EH (cell line): ENCODE measurements at regions not wholly inside any gene's neighbourhood (a gene's known extent, or its start where the extent isn't known, plus 50 kb on each side); places are given as distances from the start of the nearest gene placed in this dataset.

Source experiments
- DNase-seq: peaks from one replicate; pipeline ENCODE4 v3.0.0-alpha.2; 2015; ENCODE audit warnings: low read depth

GRCh38 chr17:77394540-77395295, 253.9 kb downstream of the SEC14L1 start:
- DNase-seq = no peak

- no peak for DNase-seq
These were observed 254.8 kb downstream of the SEC14L1 start for GRCh38 chr17:77395501-77396048.

- DNase-seq = peak; percentile 43
These were observed 255.8 kb downstream of the SEC14L1 start for GRCh38 chr17:77396610-77397009.

- DNase-seq = no peak
These were observed 257.5 kb downstream of the SEC14L1 start for GRCh38 chr17:77398274-77398673.

GRCh38 chr17:77399319-77399957, 258.7 kb downstream of the SEC14L1 start:
- DNase-seq = no peak

GRCh38 chr17:77400445-77400870, 259.7 kb downstream of the SEC14L1 start:
- no peak for DNase-seq

GRCh38 chr17:77402159-77402731, 261.5 kb downstream of the SEC14L1 start:
- DNase-seq = no peak

GRCh38 chr17:77403854-77404253, 263.1 kb downstream of the SEC14L1 start:
- DNase-seq = no peak

GRCh38 chr17:77404812-77405581, 264.2 kb downstream of the SEC14L1 start:
- peak; percentile 90 for DNase-seq

GRCh38 chr17:77405867-77406732, 265.3 kb downstream of the SEC14L1 start:
- no peak for DNase-seq

GRCh38 chr17:77407321-77408277, 266.8 kb downstream of the SEC14L1 start:
- DNase-seq = no peak

- no peak for DNase-seq
These were observed 267.5 kb downstream of the SEC14L1 start for GRCh38 chr17:77408284-77408683.

GRCh38 chr17:77409282-77410161, 268.8 kb downstream of the SEC14L1 start:
- peak; percentile 87 for DNase-seq

GRCh38 chr17:77410470-77410869, 269.7 kb downstream of the SEC14L1 start:
- peak; percentile 46 for DNase-seq

GRCh38 chr17:77414811-77415400, 274.1 kb downstream of the SEC14L1 start:
- DNase-seq = no peak

- DNase-seq = no peak
These were observed 275.4 kb downstream of the SEC14L1 start for GRCh38 chr17:77416105-77416713.

- DNase-seq = no peak
These were observed 276.8 kb downstream of the SEC14L1 start for GRCh38 chr17:77417575-77417974.

- no peak for DNase-seq
These were observed 277.8 kb downstream of the SEC14L1 start for GRCh38 chr17:77418609-77419008.
